Memory B cell (primary cell): ENCODE measurements at regions not wholly inside any gene's neighbourhood (a gene's known extent, or its start where the extent isn't known, plus 50 kb on each side); places are given as distances from the start of the nearest gene placed in this dataset.
"Not testable (repeated sequence)": the region's sequence is repeated elsewhere in the genome, so short reads cannot be mapped to it uniquely, and the experiment has no call there.

Experiments
- ATAC-seq: fragments of 150-1000 bp; cut with Tn5 transposase; 2 replicates; pipeline ENCODE4 v1.10.0; 2021; ENCODE audit warnings: low read depth, mild to moderate bottlenecking, moderate library complexity
- DNase-seq, 2 donors: peaks; one replicate each; pipeline ENCODE4 v3.0.0; 2022; ENCODE audit warnings: low spot score in 2 of 2
- H3K27ac Mint-ChIP-seq: one replicate; pipeline ENCODE4 v1.8.0; 2022; ENCODE audit warnings: mild to moderate bottlenecking, moderate library complexity, mixed read lengths
- H3K27me3 Mint-ChIP-seq: one replicate; pipeline ENCODE4 v1.8.0; 2022; ENCODE audit warnings: mixed read lengths
- H3K36me3 Mint-ChIP-seq: one replicate; pipeline ENCODE4 v1.8.0; 2022; ENCODE audit warnings: mild to moderate bottlenecking, mixed read lengths
- H3K4me1 Mint-ChIP-seq: one replicate; pipeline ENCODE4 v1.8.0; 2022; ENCODE audit warnings: mixed read lengths
- H3K4me3 Mint-ChIP-seq: one replicate; pipeline ENCODE4 v1.8.0; 2022; ENCODE audit warnings: mild to moderate bottlenecking, moderate library complexity, mixed read lengths
- H3K9me3 Mint-ChIP-seq: one replicate; pipeline ENCODE4 v1.8.0; 2022; ENCODE audit warnings: mixed read lengths

- H3K4me1 Mint-ChIP-seq: no peaks in the 10 kb centered on the region
Measured at GRCh38 chr3:98690876-98691275, 72.3 kb upstream of the ST3GAL6 start.

GRCh38 chr3:98691897-98692296 lies 71.2 kb upstream of the ST3GAL6 start:
- H3K27ac Mint-ChIP-seq: no peak overlapping the region
- H3K9me3 Mint-ChIP-seq: peaks cover 6% of the 10 kb centered on the region
- H3K27me3 Mint-ChIP-seq: no peaks in the 10 kb centered on the region
- no peaks in the 10 kb centered on the region for H3K36me3 Mint-ChIP-seq
- no peaks in the 10 kb centered on the region for H3K4me1 Mint-ChIP-seq
- H3K4me3 Mint-ChIP-seq: no peak overlapping the region
- no peak for ATAC-seq
- DNase-seq: no peak

More at GRCh38 chr3:98690876-98691275, 72.3 kb upstream of the ST3GAL6 start:
- Mint-ChIP-seq H3K4me3 (no peak overlapping the region), H3K9me3 (peaks cover 6% of the 10 kb centered on the region), H3K36me3 (no peaks in the 10 kb centered on the region), H3K27me3 (no peaks in the 10 kb centered on the region), H3K27ac (no peak overlapping the region)
- ATAC-seq (no peak), DNase-seq (no peak)

GRCh38 chr3:98692787-98693473 lies 70.2 kb upstream of the ST3GAL6 start:
- ATAC-seq (no peak), DNase-seq (no peak)
- H3K4me3 Mint-ChIP-seq: no peak overlapping the region
- no peaks in the 10 kb centered on the region for H3K4me1 Mint-ChIP-seq
- peaks cover 2% of the 10 kb centered on the region for H3K9me3 Mint-ChIP-seq
- H3K36me3 Mint-ChIP-seq: no peaks in the 10 kb centered on the region
- H3K27me3 Mint-ChIP-seq: no peaks in the 10 kb centered on the region
- H3K27ac Mint-ChIP-seq: no peak overlapping the region

- Mint-ChIP-seq H3K27me3 (peaks cover 3% of the 10 kb centered on the region), H3K27ac (no peak overlapping the region), H3K4me1 (no peaks in the 10 kb centered on the region), H3K36me3 (no peaks in the 10 kb centered on the region), H3K9me3 (no peaks in the 10 kb centered on the region), H3K4me3 (no peak overlapping the region)
- DNase-seq (no peak), ATAC-seq (no peak)
Measured at GRCh38 chr3:98695796-98696195, 67.3 kb upstream of the ST3GAL6 start.

- H3K36me3 Mint-ChIP-seq, H3K4me1 Mint-ChIP-seq, H3K27ac Mint-ChIP-seq, H3K4me3 Mint-ChIP-seq, DNase-seq, ATAC-seq, H3K27me3 Mint-ChIP-seq, H3K9me3 Mint-ChIP-seq: not testable (repeated sequence)
Measured at GRCh38 chr3:98696296-98696695, 66.8 kb upstream of the ST3GAL6 start.

GRCh38 chr3:98697225-98697624 lies 65.9 kb upstream of the ST3GAL6 start:
- ATAC-seq (no peak), DNase-seq (no peak)
- peaks cover 3% of the 10 kb centered on the region for H3K27me3 Mint-ChIP-seq
- H3K4me3 Mint-ChIP-seq: no peak overlapping the region
- H3K36me3 Mint-ChIP-seq: no peaks in the 10 kb centered on the region
- H3K4me1 Mint-ChIP-seq: no peaks in the 10 kb centered on the region
- no peaks in the 10 kb centered on the region for H3K9me3 Mint-ChIP-seq
- no peak overlapping the region for H3K27ac Mint-ChIP-seq

- no peak for DNase-seq
- Mint-ChIP-seq H3K27ac (no peak overlapping the region), H3K4me3 (no peak overlapping the region), H3K36me3 (no peaks in the 10 kb centered on the region), H3K9me3 (no peaks in the 10 kb centered on the region), H3K27me3 (peaks cover 3% of the 10 kb centered on the region), H3K4me1 (no peaks in the 10 kb centered on the region)
- no peak for ATAC-seq
Measured at GRCh38 chr3:98699132-98699531, 64.0 kb upstream of the ST3GAL6 start.

- no peak for DNase-seq
- ATAC-seq: no peak
Measured at GRCh38 chr3:98701071-98701675, 62.0 kb upstream of the ST3GAL6 start.

GRCh38 chr3:98702166-98702565 lies 61.0 kb upstream of the ST3GAL6 start:
- H3K4me3 Mint-ChIP-seq: no peak overlapping the region
- H3K4me1 Mint-ChIP-seq: no peaks in the 10 kb centered on the region
- H3K27ac Mint-ChIP-seq: no peak overlapping the region
- H3K27me3 Mint-ChIP-seq: peaks cover 3% of the 10 kb centered on the region
- DNase-seq (no peak), ATAC-seq (no peak)
- H3K9me3 Mint-ChIP-seq: no peaks in the 10 kb centered on the region
- H3K36me3 Mint-ChIP-seq: no peaks in the 10 kb centered on the region

More at GRCh38 chr3:98701071-98701675, 62.0 kb upstream of the ST3GAL6 start:
- Mint-ChIP-seq H3K27me3 (peaks cover 3% of the 10 kb centered on the region), H3K4me3 (no peak overlapping the region), H3K9me3 (no peaks in the 10 kb centered on the region), H3K36me3 (no peaks in the 10 kb centered on the region), H3K4me1 (no peaks in the 10 kb centered on the region), H3K27ac (no peak overlapping the region)

GRCh38 chr3:98705212-98705611 lies 57.9 kb upstream of the ST3GAL6 start:
- Mint-ChIP-seq H3K4me3 (no peak overlapping the region), H3K27ac (no peak overlapping the region), H3K27me3 (no peaks in the 10 kb centered on the region), H3K4me1 (no peaks in the 10 kb centered on the region), H3K36me3 (no peaks in the 10 kb centered on the region), H3K9me3 (no peaks in the 10 kb centered on the region)
- ATAC-seq: no peak
- DNase-seq: no peak

- Mint-ChIP-seq H3K4me1 (no peaks in the 10 kb centered on the region), H3K27ac (no peak overlapping the region), H3K36me3 (no peaks in the 10 kb centered on the region), H3K4me3 (no peak overlapping the region), H3K9me3 (no peaks in the 10 kb centered on the region), H3K27me3 (no peaks in the 10 kb centered on the region)
- no peak for DNase-seq
- ATAC-seq: no peak
Measured at GRCh38 chr3:98705694-98706093, 57.4 kb upstream of the ST3GAL6 start.

GRCh38 chr3:98708681-98709080 lies 54.5 kb upstream of the ST3GAL6 start:
- H3K27me3 Mint-ChIP-seq, ATAC-seq, H3K4me3 Mint-ChIP-seq, H3K9me3 Mint-ChIP-seq, H3K36me3 Mint-ChIP-seq, DNase-seq, H3K27ac Mint-ChIP-seq, H3K4me1 Mint-ChIP-seq: not testable (repeated sequence)

- no peak for DNase-seq
- Mint-ChIP-seq H3K4me1 (no peaks in the 10 kb centered on the region), H3K4me3 (no peak overlapping the region), H3K36me3 (no peaks in the 10 kb centered on the region), H3K9me3 (no peaks in the 10 kb centered on the region), H3K27ac (no peak overlapping the region), H3K27me3 (peaks cover 3% of the 10 kb centered on the region)
- no peak for ATAC-seq
Measured at GRCh38 chr3:98709441-98709840, 53.7 kb upstream of the ST3GAL6 start.

- DNase-seq: no peak
- no peak for ATAC-seq
- no peaks in the 10 kb centered on the region for H3K4me1 Mint-ChIP-seq
- H3K9me3 Mint-ChIP-seq: no peaks in the 10 kb centered on the region
- no peaks in the 10 kb centered on the region for H3K36me3 Mint-ChIP-seq
- no peak overlapping the region for H3K4me3 Mint-ChIP-seq
- peaks cover 3% of the 10 kb centered on the region for H3K27me3 Mint-ChIP-seq
- no peak overlapping the region for H3K27ac Mint-ChIP-seq
Measured at GRCh38 chr3:98710067-98710659, 53.0 kb upstream of the ST3GAL6 start.

GRCh38 chr3:98711426-98711825 lies 51.7 kb upstream of the ST3GAL6 start:
- Mint-ChIP-seq H3K27ac (no peak overlapping the region), H3K4me1 (no peaks in the 10 kb centered on the region), H3K36me3 (no peaks in the 10 kb centered on the region), H3K4me3 (no peak overlapping the region), H3K9me3 (no peaks in the 10 kb centered on the region), H3K27me3 (peaks cover 3% of the 10 kb centered on the region)
- DNase-seq: no peak
- ATAC-seq: no peak
